Activated naive CD4-positive, alpha-beta T cell treated with anti-CD3 and anti-CD28 coated beads for 36 hours (primary cell): ENCODE measurements at regions not wholly inside any gene's neighbourhood (a gene's known extent, or its start where the extent isn't known, plus 50 kb on each side); places are given as distances from the start of the nearest gene placed in this dataset.
A peak's percentile ranks its signal among the peaks of the same experiment; 100 is the strongest.

ENCODE experiments used
- CTCF ChIA-PET: fragments of 350-600 bp; sonication (Branson Sonifier 250); formaldehyde crosslinking; loops from one replicate; lab custom pipeline; 2021; ENCODE audit warnings: antibody characterized with exemption; lab: Charles Lee
- DNase-seq: peaks from one replicate; pipeline ENCODE4 v3.0.0-alpha.2; 2020
- H3K27ac Mint-ChIP-seq: one replicate; pipeline ENCODE4 v1.8.0; 2021; ENCODE audit warnings: mild to moderate bottlenecking, mixed read lengths
- H3K27me3 Mint-ChIP-seq: one replicate; pipeline ENCODE4 v1.8.0; 2021; ENCODE audit warnings: low read depth, mixed read lengths
- H3K36me3 Mint-ChIP-seq: one replicate; pipeline ENCODE4 v1.8.0; 2021; ENCODE audit warnings: low read depth, mixed read lengths
- H3K4me1 Mint-ChIP-seq: one replicate; pipeline ENCODE4 v1.8.0; 2021; ENCODE audit warnings: low read depth, mixed read lengths
- H3K4me3 Mint-ChIP-seq: one replicate; pipeline ENCODE4 v1.8.0; 2021; ENCODE audit warnings: mild to moderate bottlenecking, moderate library complexity, mixed read lengths
- H3K9me3 Mint-ChIP-seq: one replicate; pipeline ENCODE4 v1.8.0; 2021; ENCODE audit warnings: mixed read lengths
- intact Hi-C: fragments of 100-400 bp; cut with micrococcal nuclease; formaldehyde crosslinking; loops from one replicate; pipeline ENCODE4 v1.15.1; 2023

DNA sequence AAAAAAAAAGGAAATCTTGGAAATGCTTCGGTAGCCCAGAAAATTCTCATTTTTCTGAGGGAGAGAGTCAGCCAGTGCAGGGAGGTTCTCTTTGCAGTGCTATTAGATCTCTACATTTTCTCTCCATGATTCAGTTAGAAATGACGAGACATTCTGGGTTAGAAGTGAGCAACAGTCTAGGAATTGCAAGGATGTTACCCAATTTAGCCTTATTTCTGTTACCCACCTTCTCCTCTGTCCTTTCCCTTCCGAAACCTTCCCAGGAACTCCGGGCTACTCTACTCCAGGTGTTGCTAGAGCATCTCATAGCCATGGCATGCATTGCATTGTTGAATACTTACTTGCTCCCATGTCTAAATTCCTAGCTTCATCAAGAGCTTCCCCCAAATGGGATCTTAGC lies 106.8 kb downstream of the EDEM1 start:
- Mint-ChIP-seq H3K4me1 (peaks cover 6% of the 10 kb centered on the region), H3K36me3 (no peaks in the 10 kb centered on the region), H3K9me3 (no peaks in the 10 kb centered on the region), H3K27ac (no peak overlapping the region), H3K4me3 (no peak overlapping the region), H3K27me3 (peaks cover 2% of the 10 kb centered on the region)
- CTCF ChIA-PET: no interaction called here
- intact Hi-C loops: no loop called here
- no peak for DNase-seq

DNA sequence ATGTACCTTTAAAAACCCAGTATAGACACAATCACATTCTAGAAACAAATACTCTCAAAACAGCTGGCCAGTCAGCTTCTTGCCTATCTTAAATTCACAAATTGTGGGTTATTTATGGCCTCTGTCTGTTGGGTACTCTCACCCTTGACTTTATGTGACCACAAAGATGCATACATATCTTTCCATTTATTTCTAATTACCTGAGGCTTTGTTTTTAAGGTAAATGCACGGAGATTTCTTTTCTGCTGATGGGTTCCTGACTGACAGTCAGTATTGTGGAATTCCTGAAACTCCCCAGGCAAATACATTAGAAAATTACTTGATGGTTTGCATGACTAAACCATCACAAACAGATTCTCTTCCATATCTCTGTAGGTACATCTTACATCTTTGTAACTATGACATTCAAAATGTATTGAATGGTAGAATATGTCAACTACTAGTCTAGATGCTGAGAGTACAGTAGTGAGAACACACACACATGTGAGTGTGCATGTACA lies 107.7 kb downstream of the EDEM1 start:
- Mint-ChIP-seq H3K27me3 (peaks cover 2% of the 10 kb centered on the region), H3K36me3 (no peaks in the 10 kb centered on the region), H3K4me1 (peaks cover 6% of the 10 kb centered on the region), H3K27ac (no peak overlapping the region), H3K9me3 (no peaks in the 10 kb centered on the region), H3K4me3 (no peak overlapping the region)
- no peak for DNase-seq
- CTCF ChIA-PET: interaction anchor here (0.5 kb wide), 2 partner anchors 420 to 796 kb away, joined by 3 read pairs; no protein-coding TSS in a partner anchor
- intact Hi-C loops: no loop called here

DNA sequence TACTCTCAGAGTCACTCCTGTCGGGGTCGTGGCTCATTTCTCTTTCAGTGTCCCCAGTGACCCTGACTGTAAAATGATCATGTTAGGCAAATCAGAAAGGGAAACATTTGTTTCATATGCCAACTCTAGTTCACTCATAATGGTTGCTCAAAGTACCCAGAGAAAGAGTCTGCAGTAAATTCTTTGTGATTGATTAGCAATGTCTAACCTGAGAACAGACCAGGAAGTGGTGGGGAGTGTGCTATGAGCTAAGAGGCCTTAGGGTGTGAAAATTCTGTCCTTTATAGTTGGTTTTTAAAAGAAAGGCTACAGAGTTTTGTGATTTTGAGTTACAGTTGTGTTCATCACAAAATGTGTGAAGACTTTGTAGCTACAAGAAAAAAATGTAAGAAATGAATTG lies 108.9 kb downstream of the EDEM1 start:
- no peak overlapping the region for H3K4me3 Mint-ChIP-seq
- H3K9me3 Mint-ChIP-seq: no peaks in the 10 kb centered on the region
- no peak for DNase-seq
- H3K4me1 Mint-ChIP-seq: peaks cover 6% of the 10 kb centered on the region
- CTCF ChIA-PET: interaction anchor here (0.5 to 0.6 kb wide), 2 partner anchors 10 to 35 kb away, joined by 3 read pairs; no protein-coding TSS in a partner anchor
- no peak overlapping the region for H3K27ac Mint-ChIP-seq
- peaks cover 2% of the 10 kb centered on the region for H3K27me3 Mint-ChIP-seq
- intact Hi-C loops: no loop called here
- no peaks in the 10 kb centered on the region for H3K36me3 Mint-ChIP-seq

DNA sequence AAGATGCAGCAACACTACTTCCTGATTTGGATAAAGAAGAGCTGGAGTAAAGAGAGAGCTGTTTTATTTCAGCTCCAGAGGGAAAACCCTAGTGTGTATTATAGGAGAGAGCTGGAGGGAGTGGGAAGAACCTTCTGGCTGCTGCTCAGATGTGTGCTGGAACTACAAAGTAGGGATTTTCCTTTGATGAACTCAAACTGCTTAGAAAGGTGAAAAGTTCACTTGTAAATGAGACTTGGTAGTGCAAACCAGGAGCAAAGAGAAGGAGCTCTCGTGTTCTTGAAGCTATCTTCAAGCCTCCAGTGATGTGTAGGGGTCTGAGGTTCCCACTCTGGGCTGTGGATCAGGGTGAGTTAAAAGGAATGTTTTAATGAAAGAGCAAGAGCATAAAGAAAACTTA lies 110.4 kb downstream of the EDEM1 start:
- Mint-ChIP-seq H3K4me1 (peaks cover 6% of the 10 kb centered on the region), H3K4me3 (no peak overlapping the region), H3K9me3 (no peaks in the 10 kb centered on the region), H3K27ac (no peak overlapping the region), H3K27me3 (no peaks in the 10 kb centered on the region), H3K36me3 (no peaks in the 10 kb centered on the region)
- intact Hi-C loops: loop anchor here (1.0 to 2.0 kb wide), 3 partner anchors 32 to 162 kb away; no protein-coding TSS in a partner anchor
- CTCF ChIA-PET: interaction anchor here (0.6 kb wide), 1 partner anchor 1345 kb away, joined by 3 read pairs; no protein-coding TSS in a partner anchor
- no peak for DNase-seq

DNA sequence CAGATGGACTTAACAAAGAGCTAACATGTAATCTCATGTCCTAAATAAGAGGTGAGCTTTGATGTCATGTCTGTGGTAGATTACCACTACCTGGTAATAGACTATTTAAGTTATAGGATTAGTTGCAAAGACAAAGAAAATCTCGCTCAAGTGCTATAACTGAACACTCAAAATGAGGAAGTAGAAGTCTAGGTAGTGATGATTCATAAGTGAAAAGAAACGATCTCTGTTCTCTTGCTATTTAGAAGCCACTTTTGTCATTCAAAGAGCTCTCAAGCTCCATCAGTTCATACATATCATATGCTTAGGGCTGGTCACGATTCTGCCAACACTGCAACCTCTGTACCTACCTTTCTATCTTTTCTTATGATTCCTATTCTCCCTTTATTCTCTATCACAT lies 110.9 kb downstream of the EDEM1 start:
- no peaks in the 10 kb centered on the region for H3K36me3 Mint-ChIP-seq
- no peak for DNase-seq
- H3K4me3 Mint-ChIP-seq: no peak overlapping the region
- intact Hi-C loops: loop anchor here (1.0 to 2.0 kb wide), 3 partner anchors 32 to 162 kb away; no protein-coding TSS in a partner anchor
- peaks cover 6% of the 10 kb centered on the region for H3K4me1 Mint-ChIP-seq
- no peaks in the 10 kb centered on the region for H3K27me3 Mint-ChIP-seq
- CTCF ChIA-PET: interaction anchor here (0.5 kb wide), 1 partner anchor 61 kb away, joined by 3 read pairs; no protein-coding TSS in a partner anchor
- no peak overlapping the region for H3K27ac Mint-ChIP-seq
- no peaks in the 10 kb centered on the region for H3K9me3 Mint-ChIP-seq

DNA sequence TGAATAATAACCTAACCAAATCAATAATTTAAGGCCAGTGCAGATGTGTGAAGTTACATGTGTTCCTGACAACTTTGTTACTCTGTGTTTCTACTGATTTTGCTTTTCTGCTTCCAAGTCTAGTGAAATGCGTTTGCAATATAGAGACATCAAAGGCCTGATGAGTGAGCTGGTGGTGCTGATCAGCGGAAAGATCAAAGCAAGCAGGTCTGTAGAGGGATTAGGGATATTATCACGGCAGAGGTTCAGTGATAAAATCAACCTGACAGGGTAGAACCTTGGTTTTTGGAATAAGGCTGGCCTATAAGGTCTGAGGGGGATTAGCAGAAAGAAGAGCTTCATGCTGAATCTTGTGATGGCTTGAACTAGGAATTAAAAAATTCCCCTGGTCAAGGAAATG lies 111.7 kb downstream of the EDEM1 start:
- intact Hi-C loops: loop anchor here (2.0 kb wide), 1 partner anchor 72 kb away; no protein-coding TSS in a partner anchor
- CTCF ChIA-PET: interaction anchor here (0.5 kb wide), 1 partner anchor 62 kb away, joined by 3 read pairs; no protein-coding TSS in a partner anchor
- peaks cover 6% of the 10 kb centered on the region for H3K4me1 Mint-ChIP-seq
- H3K4me3 Mint-ChIP-seq: no peak overlapping the region
- no peaks in the 10 kb centered on the region for H3K9me3 Mint-ChIP-seq
- no peaks in the 10 kb centered on the region for H3K27me3 Mint-ChIP-seq
- H3K27ac Mint-ChIP-seq: no peak overlapping the region
- no peaks in the 10 kb centered on the region for H3K36me3 Mint-ChIP-seq
- DNase-seq: no peak

DNA sequence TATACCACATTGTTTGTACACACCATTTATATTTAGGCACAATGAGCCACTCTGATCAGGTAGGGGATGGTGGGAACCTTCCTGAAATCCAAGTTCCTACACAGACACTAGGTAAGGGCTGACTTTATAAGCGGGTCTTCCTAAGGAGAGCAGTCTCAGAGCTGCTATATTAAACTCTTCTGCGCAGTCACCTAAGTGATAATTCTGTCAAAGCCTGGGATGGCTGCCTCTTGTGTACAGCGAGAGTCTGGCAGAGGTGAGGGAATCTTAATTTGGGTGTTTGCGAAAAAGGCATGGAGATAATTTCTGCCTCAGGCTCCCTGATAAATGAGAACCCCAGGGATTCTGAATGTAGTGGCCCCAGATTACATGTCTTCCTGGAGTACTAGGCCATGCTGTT lies 113.1 kb downstream of the EDEM1 start:
- Mint-ChIP-seq H3K4me1 (peaks cover 6% of the 10 kb centered on the region), H3K36me3 (no peaks in the 10 kb centered on the region), H3K4me3 (no peak overlapping the region), H3K9me3 (no peaks in the 10 kb centered on the region), H3K27ac (no peak overlapping the region), H3K27me3 (no peaks in the 10 kb centered on the region)
- no peak for DNase-seq
- intact Hi-C loops: loop anchor here (10.0 kb wide), 1 partner anchor 264 kb away; no protein-coding TSS in a partner anchor
- CTCF ChIA-PET: no interaction called here

DNA sequence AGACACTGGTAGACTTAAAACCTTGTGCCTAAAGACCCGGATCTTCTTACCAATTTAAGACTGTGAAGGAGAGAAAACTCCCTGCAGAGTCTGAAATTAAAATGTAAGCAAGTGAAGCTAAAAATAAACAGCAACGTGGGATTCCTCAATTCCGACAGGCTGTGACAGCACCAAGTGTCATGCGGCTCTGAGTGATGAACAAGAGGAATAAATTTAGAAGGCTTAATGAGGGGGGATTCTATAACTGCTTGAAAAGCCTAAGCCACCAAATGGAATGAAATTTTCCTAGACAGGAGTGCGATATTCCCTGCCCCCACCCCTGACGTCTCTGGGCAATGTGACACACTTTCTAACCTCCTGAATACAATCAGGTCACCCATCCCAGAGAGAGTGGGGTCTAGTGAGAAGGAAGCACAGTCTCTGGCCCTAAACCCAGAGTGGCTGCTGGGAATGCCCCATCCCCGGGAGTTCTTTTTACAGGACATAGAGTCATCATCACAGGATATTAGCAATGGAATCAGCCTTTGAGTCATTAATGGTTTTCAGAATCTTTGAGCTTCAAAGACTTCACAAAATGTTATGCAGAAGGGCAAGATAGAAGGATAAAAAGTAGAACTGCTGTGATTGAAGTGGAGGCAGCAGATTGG lies 114.3 kb downstream of the EDEM1 start:
- no peaks in the 10 kb centered on the region for H3K27me3 Mint-ChIP-seq
- no peak overlapping the region for H3K27ac Mint-ChIP-seq
- no peaks in the 10 kb centered on the region for H3K36me3 Mint-ChIP-seq
- DNase-seq: no peak
- intact Hi-C loops: loop anchor here (10.0 kb wide), 1 partner anchor 263 kb away; no protein-coding TSS in a partner anchor
- H3K9me3 Mint-ChIP-seq: no peaks in the 10 kb centered on the region
- CTCF ChIA-PET: no interaction called here
- no peak overlapping the region for H3K4me3 Mint-ChIP-seq
- peaks cover 6% of the 10 kb centered on the region for H3K4me1 Mint-ChIP-seq

DNA sequence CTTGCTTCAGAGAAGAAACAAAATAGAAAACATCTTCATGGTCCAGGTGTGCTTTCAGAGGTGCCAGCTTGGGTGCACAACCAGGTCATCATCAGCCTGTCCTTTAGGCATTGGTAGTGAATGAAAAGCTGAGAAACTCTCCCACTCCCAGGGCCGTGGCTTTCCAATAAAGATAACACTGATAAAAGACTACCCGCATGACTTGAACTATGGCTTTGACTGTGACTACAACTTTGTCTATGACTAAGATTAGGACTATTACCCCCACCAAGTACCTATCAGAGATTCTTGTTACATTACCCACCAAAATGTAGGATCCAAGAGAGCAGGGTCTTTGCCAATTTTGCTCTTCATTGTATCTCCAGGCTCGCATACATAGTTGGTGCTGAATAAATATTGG lies 115.2 kb downstream of the EDEM1 start:
- intact Hi-C loops: loop anchor here (10.0 kb wide), 1 partner anchor 262 kb away; no protein-coding TSS in a partner anchor
- no peaks in the 10 kb centered on the region for H3K27me3 Mint-ChIP-seq
- H3K9me3 Mint-ChIP-seq: no peaks in the 10 kb centered on the region
- CTCF ChIA-PET: no interaction called here
- no peaks in the 10 kb centered on the region for H3K36me3 Mint-ChIP-seq
- H3K4me1 Mint-ChIP-seq: peaks cover 6% of the 10 kb centered on the region
- H3K27ac Mint-ChIP-seq: no peak overlapping the region
- no peak overlapping the region for H3K4me3 Mint-ChIP-seq
- DNase-seq: no peak

DNA sequence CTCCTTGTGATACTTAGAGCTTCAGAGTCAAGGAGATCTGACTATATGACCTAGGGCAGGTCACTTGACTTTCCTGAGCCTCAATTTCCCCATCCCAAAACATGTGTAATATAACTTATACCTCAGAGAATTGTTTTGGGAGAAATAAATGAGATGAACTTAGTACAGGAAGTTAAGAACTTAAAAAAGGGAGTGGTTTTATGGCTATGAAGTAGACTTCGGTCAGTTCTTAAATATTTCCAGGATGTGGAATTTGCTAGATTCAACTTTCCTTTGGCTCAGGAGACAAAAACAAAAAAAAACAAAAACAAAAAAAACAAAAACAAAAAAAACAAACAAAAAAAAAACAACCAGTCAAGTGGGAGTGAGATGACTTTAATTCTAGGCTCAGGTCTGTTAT lies 116.7 kb downstream of the EDEM1 start:
- DNase-seq: no peak
- CTCF ChIA-PET: no interaction called here
- Mint-ChIP-seq H3K27me3 (no peaks in the 10 kb centered on the region), H3K4me1 (no peaks in the 10 kb centered on the region), H3K9me3 (no peaks in the 10 kb centered on the region), H3K36me3 (no peaks in the 10 kb centered on the region), H3K4me3 (no peak overlapping the region), H3K27ac (no peak overlapping the region)
- intact Hi-C loops: loop anchor here (2.0 to 10.0 kb wide), 2 partner anchors 167 to 261 kb away; no protein-coding TSS in a partner anchor

DNA sequence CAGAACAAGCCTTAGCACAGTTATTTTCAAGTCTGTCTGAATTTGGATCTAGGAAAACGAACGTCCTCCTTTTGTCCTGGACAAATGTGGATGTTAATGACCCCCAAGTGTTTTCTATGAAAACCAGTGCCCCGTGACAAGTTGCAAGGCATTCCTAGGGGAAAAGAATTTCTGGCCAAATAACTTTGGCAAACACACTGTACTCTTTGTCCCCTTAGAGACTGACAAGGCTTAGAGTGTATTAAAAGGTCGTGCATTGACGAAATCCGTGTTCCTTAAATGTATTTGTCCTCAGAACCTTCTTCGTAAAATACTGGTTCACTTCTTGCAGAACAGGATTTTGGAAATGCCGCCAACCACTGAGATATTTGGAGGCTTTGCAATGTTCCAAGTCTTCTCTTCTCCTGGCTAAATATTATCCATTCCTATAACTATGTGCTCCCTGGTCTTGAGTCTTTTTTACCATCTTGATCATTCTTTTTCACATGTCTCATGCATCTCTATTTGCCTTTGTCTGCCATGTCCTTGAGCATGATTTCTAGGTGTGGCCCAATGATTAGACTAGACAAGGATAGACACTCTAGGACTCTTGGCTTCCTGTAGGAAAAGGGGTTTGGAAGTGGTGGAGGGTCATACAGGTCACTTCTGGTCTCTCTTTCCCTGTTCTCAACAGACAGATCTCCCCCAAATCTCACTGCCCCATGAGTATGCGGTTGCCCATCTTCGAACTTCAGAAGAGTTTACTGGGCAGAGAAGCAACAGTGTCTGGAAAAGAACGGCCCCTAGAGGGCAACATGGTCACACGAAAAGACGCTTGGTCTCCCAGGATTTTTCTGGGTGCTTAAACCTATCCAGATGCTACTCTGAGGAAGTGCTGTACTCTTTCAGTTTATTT lies 117.5 kb downstream of the EDEM1 start:
- Mint-ChIP-seq H3K4me3 (no peak overlapping the region), H3K36me3 (no peaks in the 10 kb centered on the region), H3K27me3 (no peaks in the 10 kb centered on the region), H3K9me3 (no peaks in the 10 kb centered on the region), H3K27ac (no peak overlapping the region), H3K4me1 (no peaks in the 10 kb centered on the region)
- CTCF ChIA-PET: no interaction called here
- peak; percentile 70 for DNase-seq
- intact Hi-C loops: loop anchor here (1.0 to 10.0 kb wide), 3 partner anchors 121 to 260 kb away; no protein-coding TSS in a partner anchor

DNA sequence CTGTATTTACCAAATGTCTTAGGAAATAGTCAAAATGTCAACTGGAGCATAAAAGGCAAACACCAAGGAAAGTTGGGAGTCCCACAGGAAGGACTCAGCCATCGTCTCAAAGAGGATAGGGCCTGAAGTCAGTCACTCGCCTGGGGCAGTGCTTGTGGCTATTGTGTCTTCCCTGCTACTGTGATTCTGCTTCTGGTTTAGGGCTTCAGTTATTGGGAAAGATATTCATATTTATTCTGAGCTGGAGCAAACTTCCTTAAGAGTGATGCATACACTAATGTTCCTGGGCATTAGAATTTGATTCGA lies 118.1 kb downstream of the EDEM1 start:
- H3K27me3 Mint-ChIP-seq: no peaks in the 10 kb centered on the region
- H3K4me1 Mint-ChIP-seq: no peaks in the 10 kb centered on the region
- no peak overlapping the region for H3K4me3 Mint-ChIP-seq
- intact Hi-C loops: loop anchor here (1.0 to 10.0 kb wide), 3 partner anchors 121 to 259 kb away; no protein-coding TSS in a partner anchor
- H3K9me3 Mint-ChIP-seq: no peaks in the 10 kb centered on the region
- CTCF ChIA-PET: no interaction called here
- no peak for DNase-seq
- H3K36me3 Mint-ChIP-seq: no peaks in the 10 kb centered on the region
- H3K27ac Mint-ChIP-seq: no peak overlapping the region
